ENCODE measurements at regions not wholly inside any gene's neighbourhood (a gene's known extent, or its start where the extent isn't known, plus 50 kb on each side); places are given as distances from the start of the nearest gene placed in this dataset.

GRCh38 chr12:74334780-74335179, 202.9 kb upstream of the ATXN7L3B start:
- H3K4me3 ChIP-seq (ENCODE audit: low read depth, poor library complexity, severe bottlenecking) = no peak overlapping the region
- intact Hi-C loops (cut with DNase I; ENCODE audit: low total_unique reads) = no loop called here
- no peak for DNase-seq (ENCODE audit: low spot score in 2 of 2)
- TF ChIP-seq, protein P1, sequence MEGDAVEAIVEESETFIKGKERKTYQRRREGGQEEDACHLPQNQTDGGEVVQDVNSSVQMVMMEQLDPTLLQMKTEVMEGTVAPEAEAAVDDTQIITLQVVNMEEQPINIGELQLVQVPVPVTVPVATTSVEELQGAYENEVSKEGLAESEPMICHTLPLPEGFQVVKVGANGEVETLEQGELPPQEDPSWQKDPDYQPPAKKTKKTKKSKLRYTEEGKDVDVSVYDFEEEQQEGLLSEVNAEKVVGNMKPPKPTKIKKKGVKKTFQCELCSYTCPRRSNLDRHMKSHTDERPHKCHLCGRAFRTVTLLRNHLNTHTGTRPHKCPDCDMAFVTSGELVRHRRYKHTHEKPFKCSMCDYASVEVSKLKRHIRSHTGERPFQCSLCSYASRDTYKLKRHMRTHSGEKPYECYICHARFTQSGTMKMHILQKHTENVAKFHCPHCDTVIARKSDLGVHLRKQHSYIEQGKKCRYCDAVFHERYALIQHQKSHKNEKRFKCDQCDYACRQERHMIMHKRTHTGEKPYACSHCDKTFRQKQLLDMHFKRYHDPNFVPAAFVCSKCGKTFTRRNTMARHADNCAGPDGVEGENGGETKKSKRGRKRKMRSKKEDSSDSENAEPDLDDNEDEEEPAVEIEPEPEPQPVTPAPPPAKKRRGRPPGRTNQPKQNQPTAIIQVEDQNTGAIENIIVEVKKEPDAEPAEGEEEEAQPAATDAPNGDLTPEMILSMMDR (IDR thresholded peaks at IDR 0.05) = no peak
- no peak for TF ChIP-seq POLR2A (IDR thresholded peaks at IDR 0.05)

DNA sequence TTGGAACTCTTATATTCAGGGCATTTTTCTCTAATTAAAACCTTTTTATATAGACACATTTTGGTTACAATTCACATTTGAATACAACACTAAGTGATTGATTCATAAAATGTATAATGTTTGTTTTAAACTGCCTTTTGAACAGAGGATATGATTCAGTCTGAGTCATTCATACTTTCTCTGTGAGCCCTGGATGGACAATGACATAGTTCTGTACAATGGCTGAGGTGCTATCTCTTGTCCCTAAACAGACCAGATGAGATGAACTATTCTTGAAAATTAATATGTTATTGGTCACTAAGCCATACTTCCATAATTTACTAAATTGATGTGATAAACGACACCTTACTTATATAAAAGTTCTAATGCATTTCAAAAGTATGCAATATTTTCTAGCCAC, 199.7 kb upstream of the ATXN7L3B start:
- no peak for TF ChIP-seq POLR2A (IDR thresholded peaks at IDR 0.05)
- TF ChIP-seq, protein P1 (IDR thresholded peaks at IDR 0.05) = no peak
- WGBS, 2 donors = 0 to 40% methylated on average over 1 of the region's 1 CpG
- no peak overlapping the region for H3K4me3 ChIP-seq (ENCODE audit: low read depth, poor library complexity, severe bottlenecking)
- DNase-seq (ENCODE audit: low spot score in 2 of 2) = no peak
- intact Hi-C loops (cut with DNase I; ENCODE audit: low total_unique reads) = no loop called here

- H3K4me3 ChIP-seq (ENCODE audit: low read depth, poor library complexity, severe bottlenecking) = no peak overlapping the region
- intact Hi-C loops (cut with DNase I; ENCODE audit: low total_unique reads) = no loop called here
- 25 to 29% methylated on average over 2 of the region's 2 CpGs for WGBS, 2 donors
- no peak for DNase-seq (ENCODE audit: low spot score in 2 of 2)
- no peak for TF ChIP-seq POLR2A (IDR thresholded peaks at IDR 0.05)
Measured at GRCh38 chr12:74339211-74339610, 198.4 kb upstream of the ATXN7L3B start.

DNA sequence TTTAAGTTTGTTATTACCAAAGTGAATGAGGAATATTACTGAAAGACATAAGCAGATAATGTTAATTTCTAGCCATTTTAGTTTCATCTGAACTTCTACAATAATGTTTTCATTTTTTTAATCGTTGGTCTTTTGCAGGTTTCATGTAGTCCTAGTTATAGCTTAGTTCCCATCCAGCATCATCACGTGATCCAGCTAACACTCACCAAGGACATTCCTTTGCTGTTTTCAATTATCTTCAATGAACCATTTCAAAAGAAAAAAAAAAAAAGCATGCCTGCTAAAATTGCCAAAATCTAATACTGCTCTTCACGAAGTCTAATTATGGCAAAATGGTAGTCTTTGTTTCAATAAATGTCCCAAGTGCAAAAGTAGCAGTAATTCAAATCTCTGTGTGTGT, 187.7 kb upstream of the ATXN7L3B start:
- intact Hi-C loops (cut with DNase I; ENCODE audit: low total_unique reads) = no loop called here
- no peak overlapping the region for H3K4me3 ChIP-seq (ENCODE audit: low read depth, poor library complexity, severe bottlenecking)
- no peak for DNase-seq (ENCODE audit: low spot score in 2 of 2)
- TF ChIP-seq, protein P1 (IDR thresholded peaks at IDR 0.05) = no peak
- no peak for TF ChIP-seq POLR2A (IDR thresholded peaks at IDR 0.05)
- WGBS, 2 donors = 42 to 47% methylated on average over 3 of the region's 3 CpGs

GRCh38 chr12:74365178-74365964, 172.3 kb upstream of the ATXN7L3B start:
- 70 to 76% methylated on average over 6 of the region's 6 CpGs for WGBS, 2 donors
- TF ChIP-seq POLR2A (IDR thresholded peaks at IDR 0.05) = no peak
- TF ChIP-seq, protein P1 (IDR thresholded peaks at IDR 0.05) = no peak
- intact Hi-C loops (cut with DNase I; ENCODE audit: low total_unique reads) = no loop called here
- no peak for DNase-seq (ENCODE audit: low spot score in 2 of 2)
- no peak overlapping the region for H3K4me3 ChIP-seq (ENCODE audit: low read depth, poor library complexity, severe bottlenecking)

GRCh38 chr12:74370608-74371216, 166.9 kb upstream of the ATXN7L3B start:
- H3K4me3 ChIP-seq (ENCODE audit: low read depth, poor library complexity, severe bottlenecking) = no peak overlapping the region
- intact Hi-C loops (cut with DNase I; ENCODE audit: low total_unique reads) = no loop called here
- 55 to 73% methylated on average over 2 of the region's 2 CpGs for WGBS, 2 donors
- DNase-seq (ENCODE audit: low spot score in 2 of 2) = no peak
- TF ChIP-seq, protein P1 (IDR thresholded peaks at IDR 0.05) = no peak
